Gastroesophageal sphincter (tissue), 4 donors: ENCODE measurements at regions not wholly inside any gene's neighbourhood (a gene's known extent, or its start where the extent isn't known, plus 50 kb on each side); places are given as distances from the start of the nearest gene placed in this dataset.

Experiments
- ATAC-seq: fragments of 150-250 bp; one replicate; pipeline ENCODE4 v1.9.1; 2016; ENCODE audit warnings: mild to moderate bottlenecking, moderate library complexity
- H3K27ac ChIP-seq, 4 donors: fragments of 200-600 bp; sonication (generic) in 3 of 4; 1 replicate in 3 of 4; 2 replicates in 1 of 4; pipeline ENCODE4 v1.5.1; 2016 to 2019
- H3K27me3 ChIP-seq: fragments of 200-600 bp; sonication (generic); one replicate; pipeline ENCODE4 v1.5.1; 2019
- H3K36me3 ChIP-seq, 2 donors: fragments of 200-600 bp; sonication (generic); one replicate each; pipeline ENCODE4 v1.5.1; 2019; ENCODE audit warnings: control low read depth in 1 of 2
- H3K4me1 ChIP-seq, 3 donors: fragments of 200-600 bp; sonication (generic); 1 replicate in 2 of 3; 2 replicates in 1 of 3; pipeline ENCODE4 v1.5.1; 2016 to 2019; ENCODE audit warnings: control low read depth in 2 of 3
- H3K4me3 ChIP-seq, 2 donors: fragments of 200-600 bp; sonication (generic); one replicate each; pipeline ENCODE4 v1.5.1; 2019; ENCODE audit warnings: mild to moderate bottlenecking in 1 of 2, moderate library complexity in 1 of 2
- H3K9me3 ChIP-seq, 3 donors: fragments of 200-600 bp; sonication (generic); one replicate each; pipeline ENCODE4 v1.5.1; 2017 to 2019; ENCODE audit warnings: control low read depth in 2 of 3
- CTCF ChIP-seq, 4 experiments: fragments of 200-600 bp in 2 of 4; fragments of 450-650 bp in 2 of 4; sonication (generic) in 1 of 4; IDR thresholded peaks; one replicate each; pipeline ENCODE4 v1.5.1; 2017 to 2019; ENCODE audit warnings: antibody characterized with exemption in 4 of 4, mild to moderate bottlenecking in 2 of 4, moderate library complexity in 2 of 4
- EP300 ChIP-seq: sonication (generic); formaldehyde crosslinking; IDR thresholded peaks from one replicate; pipeline ENCODE4 v1.6.1; 2017; ENCODE audit warnings: antibody characterized with exemption, mild to moderate bottlenecking
- POLR2A ChIP-seq, 2 donors: fragments of 450-650 bp; IDR thresholded peaks; one replicate each; pipeline ENCODE4 v1.6.1; 2017; ENCODE audit warnings: antibody characterized with exemption in 2 of 2, mild to moderate bottlenecking in 2 of 2, moderate library complexity in 1 of 2
- POLR2AphosphoS5 ChIP-seq: sonication (generic); formaldehyde crosslinking; IDR thresholded peaks from one replicate; pipeline ENCODE4 v1.6.1; 2017; ENCODE audit warnings: antibody characterized with exemption
- WGBS, 2 donors: methylation state at CpG; one replicate each; pipeline ENCODE4 v1.1.5; 2018; ENCODE audit warnings: low coverage in 1 of 2; 5-methylcytosine and 5-hydroxymethylcytosine counted together

- peaks cover 45% of the 10 kb centered on the region for H3K27me3 ChIP-seq
- no peak for ATAC-seq
- TF ChIP-seq POLR2A (IDR thresholded peaks at IDR 0.05) (no peak), EP300 (no peak), POLR2AphosphoS5 (no peak), CTCF (IDR thresholded peaks at IDR 0.05) (no peak)
- H3K4me3 ChIP-seq: no peak overlapping the region
- peaks cover 0 to 20% (median 0%) of the 10 kb centered on the region in 3 donors for H3K4me1 ChIP-seq
- no peaks in the 10 kb centered on the region for H3K9me3 ChIP-seq
- no peaks in the 10 kb centered on the region for H3K36me3 ChIP-seq
- H3K27ac ChIP-seq: no peak overlapping the region
- WGBS, 2 donors: 94% methylated on average over 3 of the region's 20 CpGs; no CpG with 5 or more reads in 1 of the 2 donors
These were observed 139.8 kb upstream of the COL5A1 start for GRCh38 chr9:134501761-134502265.

- Histone ChIP-seq H3K4me1 (peaks cover 0 to 20% (median 0%) of the 10 kb centered on the region in 3 donors), H3K27ac (no peak overlapping the region), H3K4me3 (no peak overlapping the region), H3K27me3 (peaks cover 45% of the 10 kb centered on the region), H3K9me3 (no peaks in the 10 kb centered on the region), H3K36me3 (no peaks in the 10 kb centered on the region)
- WGBS, 2 donors: 40 to 100% methylated on average over 1 to 2 of the region's 15 CpGs
- TF ChIP-seq POLR2AphosphoS5 (no peak), CTCF (IDR thresholded peaks at IDR 0.05) (no peak), POLR2A (IDR thresholded peaks at IDR 0.05) (no peak)
- ATAC-seq: peak; percentile 14
These were observed 139.3 kb upstream of the COL5A1 start for GRCh38 chr9:134502266-134502791.

GRCh38 chr9:134502809-134503211 is 138.8 kb upstream of the COL5A1 start:
- Histone ChIP-seq H3K4me3 (no peak overlapping the region), H3K36me3 (no peaks in the 10 kb centered on the region), H3K27ac (no peak overlapping the region), H3K4me1 (peaks cover 0 to 20% (median 0%) of the 10 kb centered on the region in 3 donors), H3K27me3 (peaks cover 45% of the 10 kb centered on the region), H3K9me3 (no peaks in the 10 kb centered on the region)
- ATAC-seq: peak; percentile 97
- TF ChIP-seq POLR2AphosphoS5: no peak
- TF ChIP-seq POLR2A (IDR thresholded peaks at IDR 0.05): no peak
- no peak for TF ChIP-seq CTCF (IDR thresholded peaks at IDR 0.05)
- no peak for TF ChIP-seq EP300
- no CpG with 5 or more reads among the region's 15 CpGs for WGBS, 2 donors

- H3K27me3 ChIP-seq: peaks cover 45% of the 10 kb centered on the region
- H3K36me3 ChIP-seq: no peaks in the 10 kb centered on the region
- H3K4me3 ChIP-seq: no peak overlapping the region
- peaks cover 0 to 20% (median 0%) of the 10 kb centered on the region in 3 donors for H3K4me1 ChIP-seq
- TF ChIP-seq POLR2AphosphoS5 (no peak), CTCF (IDR thresholded peaks at IDR 0.05) (no peak), POLR2A (IDR thresholded peaks at IDR 0.05) (no peak), EP300 (no peak)
- H3K27ac ChIP-seq: no peak overlapping the region
- no peaks in the 10 kb centered on the region for H3K9me3 ChIP-seq
- ATAC-seq: no peak
- 66 to 80% methylated on average over 3 to 7 of the region's 9 CpGs for WGBS, 2 donors
These were observed 138.1 kb upstream of the COL5A1 start for GRCh38 chr9:134503301-134504105.

- ATAC-seq: no peak
- Histone ChIP-seq H3K9me3 (no peaks in the 10 kb centered on the region), H3K27me3 (peaks cover 45% of the 10 kb centered on the region), H3K27ac (no peak overlapping the region), H3K4me3 (no peak overlapping the region), H3K4me1 (peaks cover 0 to 20% (median 0%) of the 10 kb centered on the region in 3 donors), H3K36me3 (no peaks in the 10 kb centered on the region)
- 100% methylated on average over 1 of the region's 7 CpGs; no CpG with 5 or more reads in 1 of the 2 donors for WGBS, 2 donors
- TF ChIP-seq POLR2AphosphoS5 (no peak), EP300 (no peak), POLR2A (IDR thresholded peaks at IDR 0.05) (no peak), CTCF (IDR thresholded peaks at IDR 0.05) (no peak)
These were observed 137.6 kb upstream of the COL5A1 start for GRCh38 chr9:134504106-134504385.
